ENCODE measurements at regions not wholly inside any gene's neighbourhood (a gene's known extent, or its start where the extent isn't known, plus 50 kb on each side); places are given as distances from the start of the nearest gene placed in this dataset.
"Not testable (repeated sequence)": the region's sequence is repeated elsewhere in the genome, so short reads cannot be mapped to it uniquely, and the experiment has no call there.

GRCh38 chr15:89028036-89028435, 60.2 kb upstream of the ABHD2 start:
- WGBS (ENCODE audit: insufficient coverage): no CpG with 5 or more reads among the region's 7 CpGs
- Mint-ChIP-seq H3K9me3 (peaks cover 0 to 4% (median 0%) of the 10 kb centered on the region in 3 donors), H3K27me3 (peaks cover 0 to 6% of the 10 kb centered on the region in 2 donors), H3K27ac (no peak overlapping the region), H3K4me3 (no peak overlapping the region), H3K36me3 (no peaks in the 10 kb centered on the region), H3K4me1 (peaks cover 0 to 5% (median 0%) of the 10 kb centered on the region in 3 donors)
- peaks cover 0 to 4% of the 10 kb centered on the region in 2 experiments for H3K27me3 ChIP-seq (replicated peaks in 1 of 2; ENCODE audit: control insufficient read depth in 2 of 2, extremely low read depth in 1 of 2, insufficient read depth in 2 of 2, low read length in 1 of 2)
- H3K27ac ChIP-seq (ENCODE audit: low read length): no peak overlapping the region
- ATAC-seq (replicated peaks in 1 of 4) (no peak), DNase-seq (no peak)
- no peaks in the 10 kb centered on the region for H3K36me3 ChIP-seq (ENCODE audit: control insufficient read depth in 2 of 2, extremely low read depth in 1 of 2, insufficient read depth in 1 of 2, low read length in 1 of 2)
- POLR2A ChIA-PET: no interaction called here
- no peak overlapping the region for H3K4me3 ChIP-seq (ENCODE audit: control insufficient read depth in 1 of 2, extremely low read depth in 1 of 2, low read length in 1 of 2)
- CTCF ChIA-PET: no interaction called here
- no peaks in the 10 kb centered on the region for H3K4me1 ChIP-seq (ENCODE audit: control insufficient read depth in 1 of 2, extremely low read depth in 1 of 2, insufficient read depth in 2 of 2, low read length in 2 of 2)
- H3K9me3 ChIP-seq: no peaks in the 10 kb centered on the region

- POLR2A ChIA-PET: interaction anchor here in 1 of 2 donors (0.5 kb wide), 1 partner anchor 40 kb away, joined by 3 read pairs; no protein-coding TSS in a partner anchor
Observed at GRCh38 chr15:89030311-89030710, 57.9 kb upstream of the ABHD2 start.

GRCh38 chr15:89031637-89032285, 56.5 kb upstream of the ABHD2 start:
- POLR2A ChIA-PET; H3K9me3 ChIP-seq; H3K36me3 Mint-ChIP-seq; H3K27ac Mint-ChIP-seq; ATAC-seq (replicated peaks in 1 of 4); H3K9me3 Mint-ChIP-seq; H3K4me3 Mint-ChIP-seq; H3K27ac ChIP-seq (ENCODE audit: low read length); H3K4me1 ChIP-seq (ENCODE audit: control insufficient read depth in 1 of 2, extremely low read depth in 1 of 2, insufficient read depth in 2 of 2, low read length in 2 of 2); H3K27me3 ChIP-seq (replicated peaks in 1 of 2; ENCODE audit: control insufficient read depth in 2 of 2, extremely low read depth in 1 of 2, insufficient read depth in 2 of 2, low read length in 1 of 2); H3K4me1 Mint-ChIP-seq; H3K36me3 ChIP-seq (ENCODE audit: control insufficient read depth in 2 of 2, extremely low read depth in 1 of 2, insufficient read depth in 1 of 2, low read length in 1 of 2); DNase-seq; H3K4me3 ChIP-seq (ENCODE audit: control insufficient read depth in 1 of 2, extremely low read depth in 1 of 2, low read length in 1 of 2): not testable (repeated sequence)
- CTCF ChIA-PET: interaction anchor here in 1 of 2 donors (1.0 kb wide), 1 partner anchor 97 kb away, joined by 3 read pairs; no protein-coding TSS in a partner anchor
- H3K27me3 Mint-ChIP-seq: peaks cover 7 to 10% of the 10 kb centered on the region in 2 donors
- WGBS (ENCODE audit: insufficient coverage): 97% methylated on average over 38 of the region's 47 CpGs

More at GRCh38 chr15:89030311-89030710, 57.9 kb upstream of the ABHD2 start:
- CTCF ChIA-PET: no interaction called here
- Mint-ChIP-seq H3K27me3 (peaks cover 4 to 6% of the 10 kb centered on the region in 2 donors), H3K4me1 (peaks cover 0 to 5% (median 0%) of the 10 kb centered on the region in 3 donors), H3K36me3 (no peaks in the 10 kb centered on the region), H3K4me3 (no peak overlapping the region), H3K27ac (no peak overlapping the region), H3K9me3 (no peaks in the 10 kb centered on the region)
- DNase-seq: no peak
- no peak for ATAC-seq (replicated peaks in 1 of 4)
- WGBS (ENCODE audit: insufficient coverage): no CpG with 5 or more reads among the region's 3 CpGs
- peaks cover 0 to 4% of the 10 kb centered on the region in 2 experiments for H3K27me3 ChIP-seq (replicated peaks in 1 of 2; ENCODE audit: control insufficient read depth in 2 of 2, extremely low read depth in 1 of 2, insufficient read depth in 2 of 2, low read length in 1 of 2)
- H3K4me1 ChIP-seq (ENCODE audit: control insufficient read depth in 1 of 2, extremely low read depth in 1 of 2, insufficient read depth in 2 of 2, low read length in 2 of 2): no peaks in the 10 kb centered on the region
- H3K27ac ChIP-seq (ENCODE audit: low read length): no peak overlapping the region
- H3K4me3 ChIP-seq (ENCODE audit: control insufficient read depth in 1 of 2, extremely low read depth in 1 of 2, low read length in 1 of 2): no peak overlapping the region
- H3K9me3 ChIP-seq: no peaks in the 10 kb centered on the region
- H3K36me3 ChIP-seq (ENCODE audit: control insufficient read depth in 2 of 2, extremely low read depth in 1 of 2, insufficient read depth in 1 of 2, low read length in 1 of 2): no peaks in the 10 kb centered on the region

- ATAC-seq (replicated peaks in 1 of 4) (no peak), DNase-seq (peak in 1 of 35 experiments; percentile 25)
- Histone ChIP-seq H3K27me3 (replicated peaks in 1 of 2; ENCODE audit: control insufficient read depth in 2 of 2, extremely low read depth in 1 of 2, insufficient read depth in 2 of 2, low read length in 1 of 2) (no peaks in the 10 kb centered on the region), H3K4me3 (ENCODE audit: control insufficient read depth in 1 of 2, extremely low read depth in 1 of 2, low read length in 1 of 2) (no peak overlapping the region), H3K9me3 (no peaks in the 10 kb centered on the region), H3K36me3 (ENCODE audit: control insufficient read depth in 2 of 2, extremely low read depth in 1 of 2, insufficient read depth in 1 of 2, low read length in 1 of 2) (no peaks in the 10 kb centered on the region), H3K4me1 (ENCODE audit: control insufficient read depth in 1 of 2, extremely low read depth in 1 of 2, insufficient read depth in 2 of 2, low read length in 2 of 2) (no peaks in the 10 kb centered on the region), H3K27ac (ENCODE audit: low read length) (no peak overlapping the region)
- Mint-ChIP-seq H3K36me3 (no peaks in the 10 kb centered on the region), H3K27me3 (peaks cover 11 to 14% of the 10 kb centered on the region in 2 donors), H3K9me3 (no peaks in the 10 kb centered on the region), H3K4me1 (peaks cover 0 to 5% (median 0%) of the 10 kb centered on the region in 3 donors), H3K4me3 (no peak overlapping the region), H3K27ac (no peak overlapping the region)
- no CpG with 5 or more reads among the region's 4 CpGs for WGBS (ENCODE audit: insufficient coverage)
- POLR2A ChIA-PET: no interaction called here
- CTCF ChIA-PET: interaction anchor here (0.5 to 0.6 kb wide), 2 partner anchors 89 to 132 kb away, joined by 3 read pairs; no protein-coding TSS in a partner anchor
Observed at GRCh38 chr15:89034305-89034704, 54.0 kb upstream of the ABHD2 start.

GRCh38 chr15:89035150-89035549, 53.1 kb upstream of the ABHD2 start:
- no peaks in the 10 kb centered on the region for H3K9me3 ChIP-seq
- no peak overlapping the region for H3K27ac Mint-ChIP-seq
- H3K27me3 Mint-ChIP-seq: peaks cover 11 to 17% of the 10 kb centered on the region in 2 donors
- no peak overlapping the region for H3K27ac ChIP-seq (ENCODE audit: low read length)
- ATAC-seq (replicated peaks in 1 of 4): no peak
- H3K4me3 ChIP-seq (ENCODE audit: control insufficient read depth in 1 of 2, extremely low read depth in 1 of 2, low read length in 1 of 2): no peak overlapping the region
- CTCF ChIA-PET: no interaction called here
- no peak overlapping the region for H3K4me3 Mint-ChIP-seq
- H3K36me3 Mint-ChIP-seq: no peaks in the 10 kb centered on the region
- no peaks in the 10 kb centered on the region for H3K9me3 Mint-ChIP-seq
- no CpG with 5 or more reads among the region's 2 CpGs for WGBS (ENCODE audit: insufficient coverage)
- H3K4me1 Mint-ChIP-seq: peaks cover 0 to 5% (median 0%) of the 10 kb centered on the region in 3 donors
- no peaks in the 10 kb centered on the region for H3K36me3 ChIP-seq (ENCODE audit: control insufficient read depth in 2 of 2, extremely low read depth in 1 of 2, insufficient read depth in 1 of 2, low read length in 1 of 2)
- H3K4me1 ChIP-seq (ENCODE audit: control insufficient read depth in 1 of 2, extremely low read depth in 1 of 2, insufficient read depth in 2 of 2, low read length in 2 of 2): no peaks in the 10 kb centered on the region
- no peak for DNase-seq
- H3K27me3 ChIP-seq (replicated peaks in 1 of 2; ENCODE audit: control insufficient read depth in 2 of 2, extremely low read depth in 1 of 2, insufficient read depth in 2 of 2, low read length in 1 of 2): no peaks in the 10 kb centered on the region
- POLR2A ChIA-PET: no interaction called here

GRCh38 chr15:89035658-89036057, 52.6 kb upstream of the ABHD2 start:
- H3K9me3 ChIP-seq: no peaks in the 10 kb centered on the region
- Mint-ChIP-seq H3K27ac (no peak overlapping the region), H3K4me1 (peaks cover 0 to 5% (median 0%) of the 10 kb centered on the region in 3 donors), H3K9me3 (no peaks in the 10 kb centered on the region), H3K27me3 (peaks cover 15 to 19% of the 10 kb centered on the region in 2 donors), H3K4me3 (no peak overlapping the region), H3K36me3 (no peaks in the 10 kb centered on the region)
- no peak overlapping the region for H3K27ac ChIP-seq (ENCODE audit: low read length)
- DNase-seq: no peak
- 81% methylated on average over 2 of the region's 2 CpGs for WGBS (ENCODE audit: insufficient coverage)
- H3K27me3 ChIP-seq (replicated peaks in 1 of 2; ENCODE audit: control insufficient read depth in 2 of 2, extremely low read depth in 1 of 2, insufficient read depth in 2 of 2, low read length in 1 of 2): peaks cover 0 to 4% of the 10 kb centered on the region in 2 experiments
- H3K4me1 ChIP-seq (ENCODE audit: control insufficient read depth in 1 of 2, extremely low read depth in 1 of 2, insufficient read depth in 2 of 2, low read length in 2 of 2): no peaks in the 10 kb centered on the region
- no peak overlapping the region for H3K4me3 ChIP-seq (ENCODE audit: control insufficient read depth in 1 of 2, extremely low read depth in 1 of 2, low read length in 1 of 2)
- CTCF ChIA-PET: no interaction called here
- no peak for ATAC-seq (replicated peaks in 1 of 4)
- no peaks in the 10 kb centered on the region for H3K36me3 ChIP-seq (ENCODE audit: control insufficient read depth in 2 of 2, extremely low read depth in 1 of 2, insufficient read depth in 1 of 2, low read length in 1 of 2)
- POLR2A ChIA-PET: interaction anchor here in 1 of 2 donors (0.7 kb wide), 1 partner anchor 66 kb away, joined by 8 read pairs; no protein-coding TSS in a partner anchor

Data from T-cell (primary cell).